KBM-7 (cell line): ENCODE measurements at regions not wholly inside any gene's neighbourhood (a gene's known extent, or its start where the extent isn't known, plus 50 kb on each side); places are given as distances from the start of the nearest gene placed in this dataset.
"Not testable (repeated sequence)": the region's sequence is repeated elsewhere in the genome, so short reads cannot be mapped to it uniquely, and the experiment has no call there.

Source experiments
- DNase-seq: peaks from one replicate; pipeline ENCODE4 v3.0.0-alpha.2; 2015
- in situ Hi-C: fragments of 300-500 bp; cut with MboI; formaldehyde crosslinking; loops from 2 replicates; pipeline ENCODE4 v1.14.3; 2020; ENCODE audit warnings: low sequenced_read_pairs, low pct_unique_long_range_greater_than_20kb, mixed read lengths

GRCh38 chr2:182591774-182592173 is 124.3 kb upstream of the DNAJC10 start:
- in situ Hi-C loops = no loop called here
- no peak for DNase-seq

GRCh38 chr2:182592691-182593393 is 123.2 kb upstream of the DNAJC10 start:
- in situ Hi-C loops = no loop called here
- no peak for DNase-seq

GRCh38 chr2:182593394-182593975 is 122.6 kb upstream of the DNAJC10 start:
- in situ Hi-C loops = no loop called here
- no peak for DNase-seq

- in situ Hi-C loops = no loop called here
- DNase-seq = no peak
Observed at GRCh38 chr2:182594286-182594685, 121.8 kb upstream of the DNAJC10 start.

GRCh38 chr2:182595650-182596049 is 120.4 kb upstream of the DNAJC10 start:
- no peak for DNase-seq
- in situ Hi-C loops = no loop called here

GRCh38 chr2:182597570-182598295 is 118.3 kb upstream of the DNAJC10 start:
- no peak for DNase-seq
- in situ Hi-C loops = no loop called here

- DNase-seq = no peak
- in situ Hi-C loops = no loop called here
Observed at GRCh38 chr2:182598626-182599025, 117.4 kb upstream of the DNAJC10 start.

- no peak for DNase-seq
- in situ Hi-C loops = no loop called here
Observed at GRCh38 chr2:182605166-182605565, 110.9 kb upstream of the DNAJC10 start.

- no peak for DNase-seq
- in situ Hi-C loops = no loop called here
Observed at GRCh38 chr2:182606728-182607681, 109.1 kb upstream of the DNAJC10 start.

- DNase-seq = no peak
Observed at GRCh38 chr2:182608181-182608845, 107.7 kb upstream of the DNAJC10 start.

GRCh38 chr2:182609005-182609404 is 107.1 kb upstream of the DNAJC10 start:
- in situ Hi-C loops, DNase-seq: not testable (repeated sequence)

More at GRCh38 chr2:182608181-182608845, 107.7 kb upstream of the DNAJC10 start:
- in situ Hi-C loops = no loop called here

- in situ Hi-C loops = no loop called here
- no peak for DNase-seq
Observed at GRCh38 chr2:182610231-182610630, 105.8 kb upstream of the DNAJC10 start.

- in situ Hi-C loops = no loop called here
- DNase-seq = no peak
Observed at GRCh38 chr2:182611009-182611408, 105.0 kb upstream of the DNAJC10 start.

GRCh38 chr2:182615036-182615435 is 101.0 kb upstream of the DNAJC10 start:
- in situ Hi-C loops = no loop called here

GRCh38 chr2:182616471-182617393 is 99.3 kb upstream of the DNAJC10 start:
- in situ Hi-C loops = no loop called here
- no peak for DNase-seq

More at GRCh38 chr2:182615036-182615435, 101.0 kb upstream of the DNAJC10 start:
- DNase-seq = no peak

GRCh38 chr2:182618672-182619079 is 97.4 kb upstream of the DNAJC10 start:
- in situ Hi-C loops = no loop called here
- no peak for DNase-seq

GRCh38 chr2:182619276-182619675 is 96.8 kb upstream of the DNAJC10 start:
- in situ Hi-C loops = no loop called here
- no peak for DNase-seq

- in situ Hi-C loops = no loop called here
- DNase-seq = no peak
Observed at GRCh38 chr2:182621191-182621590, 94.9 kb upstream of the DNAJC10 start.
